PC-9 (cell line): ENCODE measurements at regions not wholly inside any gene's neighbourhood (a gene's known extent, or its start where the extent isn't known, plus 50 kb on each side); places are given as distances from the start of the nearest gene placed in this dataset.

ENCODE experiments used
- BruUV-seq: library from RNA; stranded (reverse); fragments of 400-500 nt; replicated peaks from 2 replicates; lab custom pipeline; 2021; lab: Mats Ljungman, UMichigan
- CTCF ChIA-PET: fragments of 300-600 bp; sonication (Branson Sonifier 250); formaldehyde crosslinking; loops from one replicate; lab custom pipeline; 2022; ENCODE audit warnings: antibody characterized with exemption; lab: Charles Lee
- POLR2A ChIA-PET: fragments of 300-600 bp; sonication (Branson Sonifier 250); formaldehyde crosslinking; loops from one replicate; lab custom pipeline; 2022; ENCODE audit warnings: antibody characterized with exemption; ENCODE audit not compliant: unreplicated experiment; lab: Charles Lee
- DNase-seq, 2 experiments: peaks; one replicate each; pipeline versions ENCODE4 v3.0.0 to v3.0.0-alpha.2; 2015 to 2022; ENCODE audit warnings: mixed read lengths in 1 of 2
- H2AFZ ChIP-seq: fragments of 200-600 bp; sonication (generic); 2 replicates; pipeline ENCODE4 v1.8.1; 2017; ENCODE audit warnings: antibody characterized with exemption
- H3F3A ChIP-seq: fragments of 200-600 bp; sonication (generic); 2 replicates; pipeline ENCODE4 v1.8.1; 2017; ENCODE audit warnings: antibody characterized with exemption, mild to moderate bottlenecking, low read depth; ENCODE audit not compliant: insufficient read depth
- H3K27ac ChIP-seq: fragments of 200-600 bp; sonication (generic); 2 replicates; pipeline ENCODE4 v1.6.1; 2016; ENCODE audit warnings: mixed run types
- H3K27me3 ChIP-seq: fragments of 200-600 bp; sonication (generic); 2 replicates; pipeline ENCODE4 v1.6.1; 2016; ENCODE audit warnings: low read depth, mixed run types; ENCODE audit not compliant: insufficient read depth
- H3K36me3 ChIP-seq: fragments of 200-600 bp; sonication (generic); 2 replicates; pipeline ENCODE4 v1.6.1; 2016; ENCODE audit warnings: low read depth, mixed run types
- H3K4me1 ChIP-seq: fragments of 200-600 bp; sonication (generic); replicated peaks from 2 replicates; pipeline ENCODE4 v1.6.1; 2016; ENCODE audit warnings: mixed run types; ENCODE audit not compliant: insufficient read depth
- H3K4me2 ChIP-seq: fragments of 200-600 bp; sonication (generic); 2 replicates; pipeline ENCODE4 v1.6.1; 2017; ENCODE audit warnings: mixed run types
- H3K4me3 ChIP-seq: fragments of 200-600 bp; sonication (generic); 2 replicates; pipeline ENCODE4 v1.6.1; 2016; ENCODE audit warnings: mixed run types
- H3K79me2 ChIP-seq: fragments of 200-600 bp; sonication (generic); 2 replicates; pipeline ENCODE4 v1.6.1; 2017; ENCODE audit warnings: low read depth, mixed run types
- H3K9me2 ChIP-seq: fragments of 200-600 bp; sonication (generic); 2 replicates; pipeline ENCODE4 v1.8.1; 2017; ENCODE audit warnings: mild to moderate bottlenecking; ENCODE audit not compliant: insufficient read depth
- H3K9me3 ChIP-seq: fragments of 200-600 bp; sonication (generic); 2 replicates; pipeline ENCODE4 v1.8.1; 2016; ENCODE audit warnings: low read depth; ENCODE audit not compliant: insufficient read depth
- H4K20me1 ChIP-seq: fragments of 200-600 bp; sonication (generic); 2 replicates; pipeline ENCODE4 v1.8.1; 2017; ENCODE audit not compliant: insufficient read depth
- EZH2 ChIP-seq: fragments of 200-600 bp; sonication (generic); IDR thresholded peaks from 2 replicates; pipeline ENCODE4 v1.8.0; 2017; ENCODE audit warnings: antibody characterized with exemption, low read depth
- intact Hi-C: fragments of 100-400 bp; cut with micrococcal nuclease; formaldehyde crosslinking; loops from one replicate; pipeline ENCODE4 v1.10.0; 2022; ENCODE audit not compliant: unreplicated experiment
- TF ChIP-seq, protein P1 (sequence below): fragments of 200-600 bp; sonication (generic); conservative IDR thresholded peaks from 2 replicates; pipeline ENCODE4 v1.6.1; 2017; ENCODE audit warnings: mixed run types, antibody characterized with exemption, mild to moderate bottlenecking, moderate library complexity

DNA sequence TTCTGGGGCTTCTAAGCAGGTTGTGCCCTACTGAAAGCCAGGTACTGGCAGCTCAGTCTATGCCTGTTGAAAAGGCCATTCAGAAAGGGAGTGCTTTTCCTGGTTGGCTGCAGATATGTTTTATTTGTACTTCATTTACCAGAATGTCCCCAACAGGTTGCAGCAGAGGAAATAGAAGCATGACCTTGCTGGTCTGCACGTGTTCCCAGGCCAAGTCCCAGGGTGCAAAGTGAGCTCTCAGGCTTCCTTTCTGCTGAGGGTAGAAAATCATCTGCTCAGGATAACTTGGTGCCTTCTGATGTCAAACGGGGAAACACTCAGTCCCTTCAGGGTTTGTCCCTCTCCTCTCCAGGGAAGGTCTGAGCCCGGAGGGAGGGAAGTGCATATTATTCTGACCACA is 356.4 kb downstream of the BCL11B start:
- Histone ChIP-seq H4K20me1 (no peaks in the 10 kb centered on the region), H3K36me3 (no peaks in the 10 kb centered on the region), H3K4me2 (no peak overlapping the region), H3K27me3 (no peaks in the 10 kb centered on the region), H3K9me3 (no peaks in the 10 kb centered on the region), H3K79me2 (no peaks in the 10 kb centered on the region), H2AFZ (no peak overlapping the region), H3F3A (no peaks in the 10 kb centered on the region), H3K9me2 (no peaks in the 10 kb centered on the region), H3K4me3 (no peak overlapping the region), H3K27ac (no peak overlapping the region), H3K4me1 (no peaks in the 10 kb centered on the region)
- BruUV-seq = no TSS peak
- POLR2A ChIA-PET = no interaction called here
- DNase-seq = no peak
- intact Hi-C loops = no loop called here
- TF ChIP-seq, protein P1, sequence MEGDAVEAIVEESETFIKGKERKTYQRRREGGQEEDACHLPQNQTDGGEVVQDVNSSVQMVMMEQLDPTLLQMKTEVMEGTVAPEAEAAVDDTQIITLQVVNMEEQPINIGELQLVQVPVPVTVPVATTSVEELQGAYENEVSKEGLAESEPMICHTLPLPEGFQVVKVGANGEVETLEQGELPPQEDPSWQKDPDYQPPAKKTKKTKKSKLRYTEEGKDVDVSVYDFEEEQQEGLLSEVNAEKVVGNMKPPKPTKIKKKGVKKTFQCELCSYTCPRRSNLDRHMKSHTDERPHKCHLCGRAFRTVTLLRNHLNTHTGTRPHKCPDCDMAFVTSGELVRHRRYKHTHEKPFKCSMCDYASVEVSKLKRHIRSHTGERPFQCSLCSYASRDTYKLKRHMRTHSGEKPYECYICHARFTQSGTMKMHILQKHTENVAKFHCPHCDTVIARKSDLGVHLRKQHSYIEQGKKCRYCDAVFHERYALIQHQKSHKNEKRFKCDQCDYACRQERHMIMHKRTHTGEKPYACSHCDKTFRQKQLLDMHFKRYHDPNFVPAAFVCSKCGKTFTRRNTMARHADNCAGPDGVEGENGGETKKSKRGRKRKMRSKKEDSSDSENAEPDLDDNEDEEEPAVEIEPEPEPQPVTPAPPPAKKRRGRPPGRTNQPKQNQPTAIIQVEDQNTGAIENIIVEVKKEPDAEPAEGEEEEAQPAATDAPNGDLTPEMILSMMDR = no peak
- no peak for TF ChIP-seq EZH2
- CTCF ChIA-PET = no interaction called here

DNA sequence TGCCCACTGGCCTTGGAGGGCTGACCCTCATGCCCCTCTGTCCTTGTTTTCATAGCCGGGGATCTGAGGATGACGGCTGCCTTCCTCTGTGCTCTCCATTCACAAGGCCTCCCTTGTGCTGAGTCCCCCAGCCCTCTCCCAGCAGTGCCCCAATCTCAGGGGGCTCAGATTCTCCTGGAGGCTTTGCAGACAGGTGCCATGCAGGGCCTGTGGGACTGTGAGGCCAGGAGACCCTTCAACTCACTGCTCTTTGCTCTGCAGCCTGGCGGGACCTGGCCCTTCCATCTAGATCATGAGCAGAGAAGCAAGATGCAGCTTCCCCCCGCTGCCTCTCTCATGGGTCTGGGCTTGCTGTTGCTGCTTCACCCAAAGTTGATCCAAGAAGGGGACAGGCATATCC is 356.0 kb downstream of the BCL11B start:
- Histone ChIP-seq H4K20me1 (no peaks in the 10 kb centered on the region), H3K4me3 (no peak overlapping the region), H3K9me3 (no peaks in the 10 kb centered on the region), H3K4me1 (no peaks in the 10 kb centered on the region), H2AFZ (no peak overlapping the region), H3K4me2 (no peak overlapping the region), H3K9me2 (no peaks in the 10 kb centered on the region), H3K27ac (no peak overlapping the region), H3K36me3 (no peaks in the 10 kb centered on the region), H3K79me2 (no peaks in the 10 kb centered on the region), H3K27me3 (no peaks in the 10 kb centered on the region), H3F3A (no peaks in the 10 kb centered on the region)
- POLR2A ChIA-PET = no interaction called here
- CTCF ChIA-PET = no interaction called here
- TF ChIP-seq, protein P1 = no peak
- no peak for TF ChIP-seq EZH2
- intact Hi-C loops = no loop called here
- BruUV-seq = no TSS peak
- no peak for DNase-seq

DNA sequence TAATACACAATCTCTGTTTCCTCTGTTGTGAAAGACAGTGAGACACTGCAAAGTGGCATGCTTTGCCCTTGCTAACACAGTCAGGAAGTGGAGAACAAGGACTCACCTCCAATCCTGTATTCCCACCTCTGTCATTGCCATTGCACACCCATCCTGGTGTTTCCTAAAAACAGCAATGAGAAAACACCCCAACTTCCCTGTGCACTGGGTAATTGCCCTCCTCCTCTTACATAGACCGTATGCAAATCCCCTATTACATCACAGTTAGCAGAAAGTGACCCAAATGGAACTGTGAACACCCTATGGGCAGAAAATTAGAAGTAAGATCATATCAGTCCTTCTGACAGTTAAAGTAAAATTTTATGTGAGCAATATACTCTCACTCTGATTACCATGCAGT is 355.5 kb downstream of the BCL11B start:
- Histone ChIP-seq H3K9me3 (no peaks in the 10 kb centered on the region), H3K4me2 (no peak overlapping the region), H3K4me3 (no peak overlapping the region), H3K36me3 (no peaks in the 10 kb centered on the region), H3K9me2 (no peaks in the 10 kb centered on the region), H3K27ac (no peak overlapping the region), H3K79me2 (no peaks in the 10 kb centered on the region), H3F3A (no peaks in the 10 kb centered on the region), H2AFZ (no peak overlapping the region), H3K4me1 (no peaks in the 10 kb centered on the region), H3K27me3 (no peaks in the 10 kb centered on the region), H4K20me1 (no peaks in the 10 kb centered on the region)
- intact Hi-C loops = no loop called here
- no TSS peak for BruUV-seq
- ChIA-PET CTCF (no interaction called here), POLR2A (no interaction called here)
- TF ChIP-seq EZH2 = no peak
- TF ChIP-seq, protein P1 = no peak
- DNase-seq = no peak
